SK-N-SH treated with all-trans-retinoic acid at 6 μM for 48 hours (cell line): ENCODE measurements at regions not wholly inside any gene's neighbourhood (a gene's known extent, or its start where the extent isn't known, plus 50 kb on each side); places are given as distances from the start of the nearest gene placed in this dataset.

Experiments used
- ATAC-seq: fragments of 200-7000 bp; cut with Tn5 transposase; 3 replicates; pipeline ENCODE4 v1.9.1; 2020; ENCODE audit warnings: mild to moderate bottlenecking, moderate library complexity
- ARNTL ChIP-seq: fragments of 450-650 bp; formaldehyde crosslinking; IDR thresholded peaks from 2 replicates; pipeline ENCODE4 v1.5.0; 2020; ENCODE audit warnings: low read depth, mild to moderate bottlenecking, moderate library complexity, borderline replicate concordance
- CREB5 ChIP-seq: fragments of 250-450 bp; sonication (Bioruptor Pico); IDR thresholded peaks from 2 replicates; pipeline ENCODE4 v1.5.1; 2020; ENCODE audit warnings: low read depth, mild to moderate bottlenecking, moderate library complexity
- CSDC2 ChIP-seq: fragments of 250-450 bp; sonication (Bioruptor Pico); IDR thresholded peaks from 2 replicates; pipeline ENCODE4 v1.5.0; 2020; ENCODE audit warnings: mild to moderate bottlenecking, moderate library complexity
- CSRNP3 ChIP-seq: fragments of 250-450 bp; sonication (Bioruptor Pico); IDR thresholded peaks from 2 replicates; pipeline ENCODE4 v1.5.1; 2021; ENCODE audit warnings: mild to moderate bottlenecking, moderate library complexity
- GLIS3 ChIP-seq: fragments of 250-450 bp; sonication (Bioruptor Pico); IDR thresholded peaks from 2 replicates; pipeline ENCODE4 v1.5.0; 2020; ENCODE audit warnings: mild to moderate bottlenecking, moderate library complexity
- ISL1 ChIP-seq: fragments of 250-450 bp; sonication (Bioruptor Pico); IDR thresholded peaks from 2 replicates; pipeline ENCODE4 v2.1.2; 2022; ENCODE audit warnings: mild to moderate bottlenecking, moderate library complexity
- OSR1 ChIP-seq: fragments of 250-450 bp; sonication (Bioruptor Pico); IDR thresholded peaks from 2 replicates; pipeline ENCODE4 v1.8.0; 2022; ENCODE audit warnings: moderate library complexity, mild to moderate bottlenecking, inconsistent platforms
- PATZ1 ChIP-seq: fragments of 250-450 bp; sonication (Bioruptor Pico); IDR thresholded peaks from 2 replicates; pipeline ENCODE4 v1.8.0; 2020; ENCODE audit warnings: mild to moderate bottlenecking, moderate library complexity, borderline replicate concordance
- POU6F1 ChIP-seq: fragments of 250-450 bp; sonication (Bioruptor Pico); IDR thresholded peaks from 2 replicates; pipeline ENCODE4 v1.8.0; 2021; ENCODE audit warnings: low read depth, mild to moderate bottlenecking, moderate library complexity, borderline replicate concordance
- PPARA ChIP-seq: fragments of 250-450 bp; sonication (Bioruptor Pico); IDR thresholded peaks from 2 replicates; pipeline ENCODE4 v1.5.0; 2020; ENCODE audit warnings: mild to moderate bottlenecking, borderline replicate concordance
- RARB ChIP-seq: fragments of 250-450 bp; sonication (Bioruptor Pico); IDR thresholded peaks from 2 replicates; pipeline ENCODE4 v1.8.0; 2021; ENCODE audit warnings: mild to moderate bottlenecking, moderate library complexity
- SNAI2 ChIP-seq: fragments of 250-450 bp; sonication (Bioruptor Pico); IDR thresholded peaks from 2 replicates; pipeline ENCODE4 v1.5.0; 2020; ENCODE audit warnings: mild to moderate bottlenecking, moderate library complexity
- TOX ChIP-seq: fragments of 250-450 bp; sonication (Bioruptor Pico); IDR thresholded peaks from 2 replicates; pipeline ENCODE4 v1.8.0; 2021; ENCODE audit warnings: mild to moderate bottlenecking, moderate library complexity, borderline replicate concordance
- TSHZ2 ChIP-seq: fragments of 250-450 bp; sonication (Bioruptor Pico); IDR thresholded peaks from 2 replicates; pipeline ENCODE4 v1.5.0; 2020; ENCODE audit warnings: mild to moderate bottlenecking, moderate library complexity
- ZC3H10 ChIP-seq: fragments of 250-450 bp; sonication (Bioruptor Pico); IDR thresholded peaks from 2 replicates; pipeline ENCODE4 v1.5.1; 2021; ENCODE audit warnings: mild to moderate bottlenecking, moderate library complexity
- ZFP30 ChIP-seq: fragments of 450-650 bp; formaldehyde crosslinking; IDR thresholded peaks from 2 replicates; pipeline ENCODE4 v1.5.0; 2022; ENCODE audit warnings: mild to moderate bottlenecking, moderate library complexity
- ZNF565 ChIP-seq: fragments of 450-650 bp; formaldehyde crosslinking; conservative IDR thresholded peaks from 2 replicates; pipeline ENCODE4 v1.5.0; 2020; ENCODE audit warnings: low read depth, mild to moderate bottlenecking, moderate library complexity
- ZNF70 ChIP-seq: fragments of 450-650 bp; formaldehyde crosslinking; IDR thresholded peaks from 2 replicates; pipeline ENCODE4 v1.5.0; 2020; ENCODE audit warnings: mild to moderate bottlenecking, moderate library complexity
- ZNF8 ChIP-seq: fragments of 450-650 bp; formaldehyde crosslinking; IDR thresholded peaks from 2 replicates; pipeline ENCODE4 v1.5.0; 2020; ENCODE audit warnings: mild to moderate bottlenecking, moderate library complexity

GRCh38 chr7:114218283-114218682 lies 196.3 kb upstream of the FOXP2 start:
- no peak for ATAC-seq
- no peak for TF ChIP-seq TSHZ2 (CRISPR knock-in tag)
- TF ChIP-seq RARB: no peak
- TF ChIP-seq OSR1 (CRISPR knock-in tag): no peak
- TF ChIP-seq ZNF8: no peak
- no peak for TF ChIP-seq PATZ1 (CRISPR knock-in tag)
- no peak for TF ChIP-seq ZNF70 (CRISPR knock-in tag)
- no peak for TF ChIP-seq GLIS3 (CRISPR knock-in tag)
- TF ChIP-seq CSRNP3 (CRISPR knock-in tag): no peak

- no peak for ATAC-seq
These were observed 197.4 kb upstream of the FOXP2 start for GRCh38 chr7:114217026-114217806.

GRCh38 chr7:114214466-114214865 lies 200.1 kb upstream of the FOXP2 start:
- no peak for ATAC-seq
- TF ChIP-seq POU6F1 (CRISPR knock-in tag) (no peak), ZNF8 (no peak), ARNTL (no peak), TSHZ2 (CRISPR knock-in tag) (no peak), ZNF565 (CRISPR knock-in tag) (no peak), TOX (CRISPR knock-in tag) (no peak), RARB (no peak), GLIS3 (CRISPR knock-in tag) (no peak), SNAI2 (CRISPR knock-in tag) (no peak), ZC3H10 (CRISPR knock-in tag) (no peak)

More at GRCh38 chr7:114217026-114217806, 197.4 kb upstream of the FOXP2 start:
- no peak for TF ChIP-seq CREB5
- TF ChIP-seq ZC3H10 (CRISPR knock-in tag): no peak
- no peak for TF ChIP-seq ZFP30
- no peak for TF ChIP-seq PATZ1 (CRISPR knock-in tag)
- no peak for TF ChIP-seq ZNF565 (CRISPR knock-in tag)
- no peak for TF ChIP-seq RARB
- no peak for TF ChIP-seq CSDC2 (CRISPR knock-in tag)
- no peak for TF ChIP-seq ISL1 (CRISPR knock-in tag)
- TF ChIP-seq GLIS3 (CRISPR knock-in tag): no peak
- no peak for TF ChIP-seq PPARA (CRISPR knock-in tag)
- TF ChIP-seq, all 23 proteins: peak for 0
